ENCODE measurements at regions not wholly inside any gene's neighbourhood (a gene's known extent, or its start where the extent isn't known, plus 50 kb on each side); places are given as distances from the start of the nearest gene placed in this dataset.

- TF ChIP-seq POLR2A (IDR thresholded peaks at IDR 0.05; ENCODE audit: low read depth, low read length) (no peak), TAF1 (IDR thresholded peaks at IDR 0.05; ENCODE audit: low read depth, low read length) (no peak), POLR2AphosphoS5 (IDR thresholded peaks at IDR 0.05; ENCODE audit: low read depth, low read length) (no peak)
Measured at GRCh38 chr18:47557160-47557559, 305.7 kb upstream of the SKOR2 start.

Data from GM12891 (cell line).